PC-9 (cell line): ENCODE measurements at regions not wholly inside any gene's neighbourhood (a gene's known extent, or its start where the extent isn't known, plus 50 kb on each side); places are given as distances from the start of the nearest gene placed in this dataset.

Experiments
- CTCF ChIP-seq: fragments of 200-600 bp; sonication (generic); conservative IDR thresholded peaks from 2 replicates; pipeline ENCODE4 v1.6.1; 2017; ENCODE audit warnings: mixed run types, antibody characterized with exemption, mild to moderate bottlenecking, moderate library complexity
- EZH2 ChIP-seq: fragments of 200-600 bp; sonication (generic); IDR thresholded peaks from 2 replicates; pipeline ENCODE4 v1.8.0; 2017; ENCODE audit warnings: antibody characterized with exemption, low read depth

GRCh38 chr12:75760573-75761294 is 249.3 kb upstream of the KRR1 start:
- TF ChIP-seq CTCF: no peak
- no peak for TF ChIP-seq EZH2
